ENCODE measurements at regions not wholly inside any gene's neighbourhood (a gene's known extent, or its start where the extent isn't known, plus 50 kb on each side); places are given as distances from the start of the nearest gene placed in this dataset.

- Histone ChIP-seq H3K36me3 (ENCODE audit: control insufficient read depth, low read length) (peaks cover 6% of the 10 kb centered on the region), H3K79me2 (ENCODE audit: control insufficient read depth, low read length) (no peaks in the 10 kb centered on the region), H3K27ac (ENCODE audit: low read depth, low read length) (peak overlapping the region; percentile 77), H4K20me1 (ENCODE audit: control insufficient read depth, insufficient read depth, low read depth, low read length) (no peaks in the 10 kb centered on the region), H3K4me3 (ENCODE audit: low read length) (peak overlapping the region; percentile 46), H3F3A (ENCODE audit: control insufficient read depth, insufficient read depth) (no peaks in the 10 kb centered on the region), H3K4me2 (ENCODE audit: low read length) (peak overlapping the region; percentile 57), H3K9me3 (ENCODE audit: control insufficient read depth, insufficient read depth, low read length) (peaks cover 24% of the 10 kb centered on the region; the same call in 1 of the 2 replicates), H3K4me1 (ENCODE audit: control insufficient read depth, low read length) (peaks cover 33% of the 10 kb centered on the region), H3K27me3 (ENCODE audit: control insufficient read depth, low read length) (no peaks in the 10 kb centered on the region), H3K9me2 (replicated peaks; ENCODE audit: control insufficient read depth, low read length) (no peaks in the 10 kb centered on the region)
- no peak for TF ChIP-seq EZH2phosphoT487 (IDR thresholded peaks at IDR 0.05; ENCODE audit: borderline replicate concordance, low read length)
- TF ChIP-seq, protein P1, sequence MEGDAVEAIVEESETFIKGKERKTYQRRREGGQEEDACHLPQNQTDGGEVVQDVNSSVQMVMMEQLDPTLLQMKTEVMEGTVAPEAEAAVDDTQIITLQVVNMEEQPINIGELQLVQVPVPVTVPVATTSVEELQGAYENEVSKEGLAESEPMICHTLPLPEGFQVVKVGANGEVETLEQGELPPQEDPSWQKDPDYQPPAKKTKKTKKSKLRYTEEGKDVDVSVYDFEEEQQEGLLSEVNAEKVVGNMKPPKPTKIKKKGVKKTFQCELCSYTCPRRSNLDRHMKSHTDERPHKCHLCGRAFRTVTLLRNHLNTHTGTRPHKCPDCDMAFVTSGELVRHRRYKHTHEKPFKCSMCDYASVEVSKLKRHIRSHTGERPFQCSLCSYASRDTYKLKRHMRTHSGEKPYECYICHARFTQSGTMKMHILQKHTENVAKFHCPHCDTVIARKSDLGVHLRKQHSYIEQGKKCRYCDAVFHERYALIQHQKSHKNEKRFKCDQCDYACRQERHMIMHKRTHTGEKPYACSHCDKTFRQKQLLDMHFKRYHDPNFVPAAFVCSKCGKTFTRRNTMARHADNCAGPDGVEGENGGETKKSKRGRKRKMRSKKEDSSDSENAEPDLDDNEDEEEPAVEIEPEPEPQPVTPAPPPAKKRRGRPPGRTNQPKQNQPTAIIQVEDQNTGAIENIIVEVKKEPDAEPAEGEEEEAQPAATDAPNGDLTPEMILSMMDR (IDR thresholded peaks at IDR 0.05; ENCODE audit: low read depth, low read length, poor library complexity, severe bottlenecking): no peak
These were observed 328.4 kb upstream of the CNR1 start for GRCh38 chr6:88494401-88495140.

GRCh38 chr6:88493717-88494116, 327.6 kb upstream of the CNR1 start:
- Histone ChIP-seq H3K4me3 (ENCODE audit: low read length) (peak overlapping the region; percentile 46; the same call in 1 of the 2 replicates), H3F3A (ENCODE audit: control insufficient read depth, insufficient read depth) (no peaks in the 10 kb centered on the region), H3K27me3 (ENCODE audit: control insufficient read depth, low read length) (no peaks in the 10 kb centered on the region), H3K4me1 (ENCODE audit: control insufficient read depth, low read length) (peaks cover 29% of the 10 kb centered on the region), H3K4me2 (ENCODE audit: low read length) (peak overlapping the region; percentile 57), H4K20me1 (ENCODE audit: control insufficient read depth, insufficient read depth, low read depth, low read length) (no peaks in the 10 kb centered on the region), H3K79me2 (ENCODE audit: control insufficient read depth, low read length) (no peaks in the 10 kb centered on the region), H3K9me2 (replicated peaks; ENCODE audit: control insufficient read depth, low read length) (no peaks in the 10 kb centered on the region), H3K36me3 (ENCODE audit: control insufficient read depth, low read length) (peaks cover 6% of the 10 kb centered on the region), H3K9me3 (ENCODE audit: control insufficient read depth, insufficient read depth, low read length) (peaks cover 24% of the 10 kb centered on the region; the same call in 1 of the 2 replicates), H3K27ac (ENCODE audit: low read depth, low read length) (peak overlapping the region; percentile 77)
- TF ChIP-seq, protein P1 (IDR thresholded peaks at IDR 0.05; ENCODE audit: low read depth, low read length, poor library complexity, severe bottlenecking): no peak
- TF ChIP-seq EZH2phosphoT487 (IDR thresholded peaks at IDR 0.05; ENCODE audit: borderline replicate concordance, low read length): no peak

- no peaks in the 10 kb centered on the region for H3F3A ChIP-seq (ENCODE audit: control insufficient read depth, insufficient read depth)
- peaks cover 6% of the 10 kb centered on the region for H3K36me3 ChIP-seq (ENCODE audit: control insufficient read depth, low read length)
- peaks cover 16% of the 10 kb centered on the region; the same call in 1 of the 2 replicates for H3K9me3 ChIP-seq (ENCODE audit: control insufficient read depth, insufficient read depth, low read length)
- TF ChIP-seq EZH2phosphoT487 (IDR thresholded peaks at IDR 0.05; ENCODE audit: borderline replicate concordance, low read length): no peak
- TF ChIP-seq, protein P1 (IDR thresholded peaks at IDR 0.05; ENCODE audit: low read depth, low read length, poor library complexity, severe bottlenecking): peak; percentile 29
- H3K4me2 ChIP-seq (ENCODE audit: low read length): no peak overlapping the region
- peaks cover 29% of the 10 kb centered on the region for H3K4me1 ChIP-seq (ENCODE audit: control insufficient read depth, low read length)
- no peak overlapping the region for H3K4me3 ChIP-seq (ENCODE audit: low read length)
- no peaks in the 10 kb centered on the region for H4K20me1 ChIP-seq (ENCODE audit: control insufficient read depth, insufficient read depth, low read depth, low read length)
- H3K27ac ChIP-seq (ENCODE audit: low read depth, low read length): no peak overlapping the region
- no peaks in the 10 kb centered on the region for H3K27me3 ChIP-seq (ENCODE audit: control insufficient read depth, low read length)
- no peaks in the 10 kb centered on the region for H3K79me2 ChIP-seq (ENCODE audit: control insufficient read depth, low read length)
- H3K9me2 ChIP-seq (replicated peaks; ENCODE audit: control insufficient read depth, low read length): no peaks in the 10 kb centered on the region
These were observed 326.7 kb upstream of the CNR1 start for GRCh38 chr6:88492824-88493223.

Data from DOHH2 (cell line).